ENCODE measurements at regions not wholly inside any gene's neighbourhood (a gene's known extent, or its start where the extent isn't known, plus 50 kb on each side); places are given as distances from the start of the nearest gene placed in this dataset.
"Not testable (repeated sequence)": the region's sequence is repeated elsewhere in the genome, so short reads cannot be mapped to it uniquely, and the experiment has no call there.

GRCh38 chr6:135555550-135555949 is 58.0 kb upstream of the AHI1 start:
- no peaks in the 10 kb centered on the region for H3K36me3 ChIP-seq (ENCODE audit: control insufficient read depth in 3 of 3, insufficient read depth in 3 of 3, low read length in 3 of 3)
- no peaks in the 10 kb centered on the region for H3K9me3 ChIP-seq (ENCODE audit: control insufficient read depth in 3 of 3, low read length in 3 of 3)
- no peaks in the 10 kb centered on the region for H3K4me1 ChIP-seq (ENCODE audit: control insufficient read depth in 3 of 3, insufficient read depth in 3 of 3, low read length in 3 of 3)
- H3K9ac ChIP-seq (ENCODE audit: low read depth in 1 of 3, low read length in 3 of 3), result no peak overlapping the region
- H3K4me3 ChIP-seq (ENCODE audit: low read length in 3 of 3), result no peak overlapping the region
- H3K27me3 ChIP-seq (ENCODE audit: control insufficient read depth in 3 of 3, insufficient read depth in 3 of 3, low read length in 3 of 3), result no peaks in the 10 kb centered on the region
- H3K27ac ChIP-seq (ENCODE audit: low read depth, low read length), result no peak overlapping the region

- Histone ChIP-seq H3K4me3 (ENCODE audit: low read length in 3 of 3) (no peak overlapping the region), H3K27me3 (ENCODE audit: control insufficient read depth in 3 of 3, insufficient read depth in 3 of 3, low read length in 3 of 3) (no peaks in the 10 kb centered on the region)
These were observed 60.0 kb upstream of the AHI1 start for GRCh38 chr6:135557582-135557981.

GRCh38 chr6:135565605-135566004 is 68.1 kb upstream of the AHI1 start:
- H3K4me1 ChIP-seq (ENCODE audit: control insufficient read depth in 3 of 3, insufficient read depth in 3 of 3, low read length in 3 of 3); H3K36me3 ChIP-seq (ENCODE audit: control insufficient read depth in 3 of 3, insufficient read depth in 3 of 3, low read length in 3 of 3); H3K27me3 ChIP-seq (ENCODE audit: control insufficient read depth in 3 of 3, insufficient read depth in 3 of 3, low read length in 3 of 3); H3K27ac ChIP-seq (ENCODE audit: low read depth, low read length); H3K9ac ChIP-seq (ENCODE audit: low read depth in 1 of 3, low read length in 3 of 3); H3K4me3 ChIP-seq (ENCODE audit: low read length in 3 of 3); H3K9me3 ChIP-seq (ENCODE audit: control insufficient read depth in 3 of 3, low read length in 3 of 3): not testable (repeated sequence)

More at GRCh38 chr6:135557582-135557981, 60.0 kb upstream of the AHI1 start:
- no peaks in the 10 kb centered on the region for H3K9me3 ChIP-seq (ENCODE audit: control insufficient read depth in 3 of 3, low read length in 3 of 3)
- H3K4me1 ChIP-seq (ENCODE audit: control insufficient read depth in 3 of 3, insufficient read depth in 3 of 3, low read length in 3 of 3), result no peaks in the 10 kb centered on the region
- H3K9ac ChIP-seq (ENCODE audit: low read depth in 1 of 3, low read length in 3 of 3), result no peak overlapping the region
- no peaks in the 10 kb centered on the region for H3K36me3 ChIP-seq (ENCODE audit: control insufficient read depth in 3 of 3, insufficient read depth in 3 of 3, low read length in 3 of 3)
- no peak overlapping the region for H3K27ac ChIP-seq (ENCODE audit: low read depth, low read length)

GRCh38 chr6:135566311-135567068 is 69.0 kb upstream of the AHI1 start:
- H3K9me3 ChIP-seq (ENCODE audit: control insufficient read depth in 3 of 3, low read length in 3 of 3), result no peaks in the 10 kb centered on the region
- H3K36me3 ChIP-seq (ENCODE audit: control insufficient read depth in 3 of 3, insufficient read depth in 3 of 3, low read length in 3 of 3), result no peaks in the 10 kb centered on the region
- no peak overlapping the region for H3K27ac ChIP-seq (ENCODE audit: low read depth, low read length)
- H3K4me3 ChIP-seq (ENCODE audit: low read length in 3 of 3), result no peak overlapping the region
- no peaks in the 10 kb centered on the region for H3K27me3 ChIP-seq (ENCODE audit: control insufficient read depth in 3 of 3, insufficient read depth in 3 of 3, low read length in 3 of 3)
- H3K4me1 ChIP-seq (ENCODE audit: control insufficient read depth in 3 of 3, insufficient read depth in 3 of 3, low read length in 3 of 3), result no peaks in the 10 kb centered on the region
- H3K9ac ChIP-seq (ENCODE audit: low read depth in 1 of 3, low read length in 3 of 3), result no peak overlapping the region

- Histone ChIP-seq H3K9ac (ENCODE audit: low read depth in 1 of 3, low read length in 3 of 3) (no peak overlapping the region), H3K36me3 (ENCODE audit: control insufficient read depth in 3 of 3, insufficient read depth in 3 of 3, low read length in 3 of 3) (no peaks in the 10 kb centered on the region), H3K27ac (ENCODE audit: low read depth, low read length) (no peak overlapping the region), H3K4me3 (ENCODE audit: low read length in 3 of 3) (no peak overlapping the region), H3K27me3 (ENCODE audit: control insufficient read depth in 3 of 3, insufficient read depth in 3 of 3, low read length in 3 of 3) (no peaks in the 10 kb centered on the region), H3K9me3 (ENCODE audit: control insufficient read depth in 3 of 3, low read length in 3 of 3) (no peaks in the 10 kb centered on the region), H3K4me1 (ENCODE audit: control insufficient read depth in 3 of 3, insufficient read depth in 3 of 3, low read length in 3 of 3) (no peaks in the 10 kb centered on the region)
These were observed 70.0 kb upstream of the AHI1 start for GRCh38 chr6:135567375-135568083.

GRCh38 chr6:135568379-135568778 is 70.8 kb upstream of the AHI1 start:
- no peaks in the 10 kb centered on the region for H3K27me3 ChIP-seq (ENCODE audit: control insufficient read depth in 3 of 3, insufficient read depth in 3 of 3, low read length in 3 of 3)
- H3K4me1 ChIP-seq (ENCODE audit: control insufficient read depth in 3 of 3, insufficient read depth in 3 of 3, low read length in 3 of 3), result no peaks in the 10 kb centered on the region
- no peak overlapping the region for H3K4me3 ChIP-seq (ENCODE audit: low read length in 3 of 3)
- H3K9ac ChIP-seq (ENCODE audit: low read depth in 1 of 3, low read length in 3 of 3), result no peak overlapping the region
- H3K9me3 ChIP-seq (ENCODE audit: control insufficient read depth in 3 of 3, low read length in 3 of 3), result no peaks in the 10 kb centered on the region
- H3K36me3 ChIP-seq (ENCODE audit: control insufficient read depth in 3 of 3, insufficient read depth in 3 of 3, low read length in 3 of 3), result no peaks in the 10 kb centered on the region
- H3K27ac ChIP-seq (ENCODE audit: low read depth, low read length), result no peak overlapping the region

GRCh38 chr6:135572051-135572450 is 74.5 kb upstream of the AHI1 start:
- Histone ChIP-seq H3K9me3 (ENCODE audit: control insufficient read depth in 3 of 3, low read length in 3 of 3) (no peaks in the 10 kb centered on the region), H3K4me3 (ENCODE audit: low read length in 3 of 3) (no peak overlapping the region), H3K4me1 (ENCODE audit: control insufficient read depth in 3 of 3, insufficient read depth in 3 of 3, low read length in 3 of 3) (no peaks in the 10 kb centered on the region), H3K27ac (ENCODE audit: low read depth, low read length) (no peak overlapping the region), H3K27me3 (ENCODE audit: control insufficient read depth in 3 of 3, insufficient read depth in 3 of 3, low read length in 3 of 3) (no peaks in the 10 kb centered on the region), H3K36me3 (ENCODE audit: control insufficient read depth in 3 of 3, insufficient read depth in 3 of 3, low read length in 3 of 3) (no peaks in the 10 kb centered on the region), H3K9ac (ENCODE audit: low read depth in 1 of 3, low read length in 3 of 3) (no peak overlapping the region)

- no peaks in the 10 kb centered on the region for H3K27me3 ChIP-seq (ENCODE audit: control insufficient read depth in 3 of 3, insufficient read depth in 3 of 3, low read length in 3 of 3)
- no peak overlapping the region for H3K27ac ChIP-seq (ENCODE audit: low read depth, low read length)
- no peak overlapping the region for H3K9ac ChIP-seq (ENCODE audit: low read depth in 1 of 3, low read length in 3 of 3)
- no peaks in the 10 kb centered on the region for H3K9me3 ChIP-seq (ENCODE audit: control insufficient read depth in 3 of 3, low read length in 3 of 3)
- H3K36me3 ChIP-seq (ENCODE audit: control insufficient read depth in 3 of 3, insufficient read depth in 3 of 3, low read length in 3 of 3), result no peaks in the 10 kb centered on the region
- no peak overlapping the region for H3K4me3 ChIP-seq (ENCODE audit: low read length in 3 of 3)
- no peaks in the 10 kb centered on the region for H3K4me1 ChIP-seq (ENCODE audit: control insufficient read depth in 3 of 3, insufficient read depth in 3 of 3, low read length in 3 of 3)
These were observed 78.1 kb upstream of the AHI1 start for GRCh38 chr6:135575629-135576028.

- no peak overlapping the region for H3K27ac ChIP-seq (ENCODE audit: low read depth, low read length)
- no peaks in the 10 kb centered on the region for H3K4me1 ChIP-seq (ENCODE audit: control insufficient read depth in 3 of 3, insufficient read depth in 3 of 3, low read length in 3 of 3)
- H3K27me3 ChIP-seq (ENCODE audit: control insufficient read depth in 3 of 3, insufficient read depth in 3 of 3, low read length in 3 of 3), result no peaks in the 10 kb centered on the region
- H3K9ac ChIP-seq (ENCODE audit: low read depth in 1 of 3, low read length in 3 of 3), result no peak overlapping the region
- H3K4me3 ChIP-seq (ENCODE audit: low read length in 3 of 3), result no peak overlapping the region
- no peaks in the 10 kb centered on the region for H3K36me3 ChIP-seq (ENCODE audit: control insufficient read depth in 3 of 3, insufficient read depth in 3 of 3, low read length in 3 of 3)
- H3K9me3 ChIP-seq (ENCODE audit: control insufficient read depth in 3 of 3, low read length in 3 of 3), result no peaks in the 10 kb centered on the region
These were observed 78.5 kb upstream of the AHI1 start for GRCh38 chr6:135576055-135576454.

GRCh38 chr6:135577059-135577538 is 79.6 kb upstream of the AHI1 start:
- no peaks in the 10 kb centered on the region for H3K4me1 ChIP-seq (ENCODE audit: control insufficient read depth in 3 of 3, insufficient read depth in 3 of 3, low read length in 3 of 3)

More at GRCh38 chr6:135577059-135577538, 79.6 kb upstream of the AHI1 start:
- no peaks in the 10 kb centered on the region for H3K36me3 ChIP-seq (ENCODE audit: control insufficient read depth in 3 of 3, insufficient read depth in 3 of 3, low read length in 3 of 3)
- no peak overlapping the region for H3K4me3 ChIP-seq (ENCODE audit: low read length in 3 of 3)
- no peaks in the 10 kb centered on the region for H3K27me3 ChIP-seq (ENCODE audit: control insufficient read depth in 3 of 3, insufficient read depth in 3 of 3, low read length in 3 of 3)
- H3K9me3 ChIP-seq (ENCODE audit: control insufficient read depth in 3 of 3, low read length in 3 of 3), result no peaks in the 10 kb centered on the region
- no peak overlapping the region for H3K9ac ChIP-seq (ENCODE audit: low read depth in 1 of 3, low read length in 3 of 3)
- no peak overlapping the region for H3K27ac ChIP-seq (ENCODE audit: low read depth, low read length)

Data from skeletal muscle tissue (tissue), 3 donors.